Uterus (tissue), 3 donors: ENCODE measurements at regions not wholly inside any gene's neighbourhood (a gene's known extent, or its start where the extent isn't known, plus 50 kb on each side); places are given as distances from the start of the nearest gene placed in this dataset.

ENCODE experiments used
- DNase-seq, 2 donors: peaks; one replicate each; pipeline ENCODE4 v3.0.0-alpha.2; 2019 to 2020
- H3K27ac ChIP-seq, 2 donors: fragments of 200-600 bp; sonication (generic); 1 replicate in 1 of 2; 2 replicates in 1 of 2; pipeline ENCODE4 v1.5.1; 2016 to 2018
- H3K27me3 ChIP-seq, 2 donors: fragments of 200-600 bp; sonication (generic); one replicate each; pipeline ENCODE4 v1.5.1; 2018 to 2019; ENCODE audit warnings: control low read depth in 1 of 2
- H3K36me3 ChIP-seq, 2 donors: fragments of 200-600 bp; sonication (generic); one replicate each; pipeline ENCODE4 v1.5.1; 2019; ENCODE audit warnings: control low read depth in 1 of 2
- H3K4me1 ChIP-seq, 2 donors: fragments of 200-600 bp; sonication (generic); one replicate each; pipeline ENCODE4 v1.5.1; 2018 to 2019; ENCODE audit warnings: control low read depth in 1 of 2
- H3K4me3 ChIP-seq, 2 donors: fragments of 200-600 bp; sonication (generic); 1 replicate in 1 of 2; 2 replicates in 1 of 2; pipeline ENCODE4 v1.5.1; 2018 to 2019; ENCODE audit warnings: mild to moderate bottlenecking in 1 of 2
- H3K9me3 ChIP-seq, 2 donors: fragments of 200-600 bp; sonication (generic); one replicate each; pipeline ENCODE4 v1.5.1; 2019; ENCODE audit warnings: control low read depth in 1 of 2
- CTCF ChIP-seq, 4 experiments: fragments of 200-600 bp in 2 of 4; fragments of 450-650 bp in 2 of 4; sonication (generic) in 2 of 4; IDR thresholded peaks; one replicate each; pipeline ENCODE4 v1.5.1; 2016 to 2019; ENCODE audit warnings: antibody characterized with exemption in 4 of 4, mild to moderate bottlenecking in 2 of 4, moderate library complexity in 1 of 4
- POLR2A ChIP-seq, 2 donors: fragments of 450-650 bp; IDR thresholded peaks; one replicate each; pipeline ENCODE4 v1.6.1; 2016; ENCODE audit warnings: antibody characterized with exemption in 2 of 2, mild to moderate bottlenecking in 1 of 2, moderate library complexity in 1 of 2
- intact Hi-C: fragments of 100-400 bp; cut with DNase I; formaldehyde crosslinking; loops from one replicate; pipeline ENCODE4 v1.15.1; 2023; ENCODE audit warnings: low total_unique reads
- donor health status: DM: yes; HTN: yes; CAD: no.

GRCh38 chr5:135151256-135151655, 117.2 kb upstream of the PITX1 start:
- intact Hi-C loops, result no loop called here
- Histone ChIP-seq H3K4me1 (no peaks in the 10 kb centered on the region), H3K36me3 (no peaks in the 10 kb centered on the region), H3K27ac (no peak overlapping the region), H3K9me3 (no peaks in the 10 kb centered on the region), H3K27me3 (no peaks in the 10 kb centered on the region), H3K4me3 (no peak overlapping the region)
- TF ChIP-seq CTCF (IDR thresholded peaks at IDR 0.05), result no peak
- DNase-seq, result no peak

- intact Hi-C loops, result no loop called here
- Histone ChIP-seq H3K9me3 (no peaks in the 10 kb centered on the region), H3K4me1 (no peaks in the 10 kb centered on the region), H3K27ac (no peak overlapping the region), H3K4me3 (no peak overlapping the region), H3K36me3 (no peaks in the 10 kb centered on the region), H3K27me3 (no peaks in the 10 kb centered on the region)
- no peak for DNase-seq
- TF ChIP-seq POLR2A (IDR thresholded peaks at IDR 0.05) (no peak), CTCF (IDR thresholded peaks at IDR 0.05) (no peak)
Observed at GRCh38 chr5:135150767-135151166, 116.7 kb upstream of the PITX1 start.

GRCh38 chr5:135149956-135150723, 116.1 kb upstream of the PITX1 start:
- no peak for DNase-seq
- TF ChIP-seq CTCF (IDR thresholded peaks at IDR 0.05), result no peak
- TF ChIP-seq POLR2A (IDR thresholded peaks at IDR 0.05), result no peak

GRCh38 chr5:135149229-135149955, 115.4 kb upstream of the PITX1 start:
- no peaks in the 10 kb centered on the region for H3K36me3 ChIP-seq
- H3K4me1 ChIP-seq, result no peaks in the 10 kb centered on the region
- H3K27ac ChIP-seq, result no peak overlapping the region
- H3K9me3 ChIP-seq, result no peaks in the 10 kb centered on the region
- H3K27me3 ChIP-seq, result no peaks in the 10 kb centered on the region
- H3K4me3 ChIP-seq, result no peak overlapping the region
- intact Hi-C loops, result no loop called here
- DNase-seq, result no peak
- TF ChIP-seq CTCF (IDR thresholded peaks at IDR 0.05), result no peak
- no peak for TF ChIP-seq POLR2A (IDR thresholded peaks at IDR 0.05)

More at GRCh38 chr5:135149956-135150723, 116.1 kb upstream of the PITX1 start:
- H3K4me3 ChIP-seq, result no peak overlapping the region
- no peaks in the 10 kb centered on the region for H3K4me1 ChIP-seq
- H3K27ac ChIP-seq, result no peak overlapping the region
- intact Hi-C loops, result no loop called here
- no peaks in the 10 kb centered on the region for H3K9me3 ChIP-seq
- H3K36me3 ChIP-seq, result no peaks in the 10 kb centered on the region
- no peaks in the 10 kb centered on the region for H3K27me3 ChIP-seq
